H1 (cell line): ENCODE measurements at regions not wholly inside any gene's neighbourhood (a gene's known extent, or its start where the extent isn't known, plus 50 kb on each side); places are given as distances from the start of the nearest gene placed in this dataset.

ENCODE experiments used
- CTCF ChIA-PET: fragments of 300-600 bp; sonication (Branson Sonifier 250); formaldehyde crosslinking; loops from one replicate; lab custom pipeline; 2021; ENCODE audit not compliant: partially characterized antibody; lab: Charles Lee
- POLR2A ChIA-PET: fragments of 300-600 bp; sonication (Branson Sonifier 250); formaldehyde crosslinking; loops from one replicate; lab custom pipeline; 2021; ENCODE audit warnings: inconsistent platforms; ENCODE audit not compliant: partially characterized antibody; lab: Charles Lee
- DNase-seq, 2 experiments: peaks; one replicate each; pipeline versions ENCODE4 v3.0.0 to v3.0.0-alpha.2; 2010 to 2022; ENCODE audit warnings: low spot score in 2 of 2, low read depth in 1 of 2, mixed read lengths in 1 of 2
- FAIRE-seq: peaks from 2 replicates; lab custom pipeline; 2011; peaks lifted over from hg19 to GRCh38; lab: Jason Lieb, UNC
- H2AFZ ChIP-seq: 2 replicates; pipeline ENCODE4 v1.8.1; 2012; ENCODE audit warnings: low read length, inconsistent platforms
- H2AK5ac ChIP-seq: 2 replicates; pipeline ENCODE4 v1.6.1; 2013; ENCODE audit warnings: low read depth, low read length
- H2BK120ac ChIP-seq: replicated peaks from 2 replicates; pipeline ENCODE3; 2013; ENCODE audit warnings: low read depth, low read length, inconsistent platforms
- H2BK12ac ChIP-seq: 2 replicates; pipeline ENCODE4 v1.6.1; 2013; ENCODE audit warnings: low read depth, low read length
- H2BK15ac ChIP-seq: 2 replicates; pipeline ENCODE4 v1.6.1; 2013; ENCODE audit warnings: low read length
- H2BK20ac ChIP-seq: 2 replicates; pipeline ENCODE4 v1.6.1; 2013; ENCODE audit warnings: low read length
- H2BK5ac ChIP-seq: 2 replicates; pipeline ENCODE4 v1.6.1; 2013; ENCODE audit warnings: low read depth, low read length
- H3K14ac ChIP-seq: 2 replicates; pipeline ENCODE4 v1.6.1; 2013; ENCODE audit warnings: inconsistent platforms; ENCODE audit not compliant: insufficient read length
- H3K18ac ChIP-seq: 2 replicates; pipeline ENCODE4 v1.6.1; 2013; ENCODE audit warnings: low read length; ENCODE audit errors: extremely low read depth
- H3K23ac ChIP-seq: 2 replicates; pipeline ENCODE4 v1.6.1; 2013; ENCODE audit warnings: inconsistent platforms; ENCODE audit not compliant: insufficient read length
- H3K23me2 ChIP-seq: 2 replicates; pipeline ENCODE4 v1.6.1; 2013; ENCODE audit warnings: low read depth, low read length
- H3K27ac ChIP-seq: 2 replicates; pipeline ENCODE4 v1.6.1; 2011; ENCODE audit warnings: low read depth, low read length, inconsistent platforms
- H3K27me3 ChIP-seq, 4 experiments: replicated peaks in 1 of 4; 1 replicate in 1 of 4; 2 replicates in 3 of 4; pipeline versions ENCODE4 v1.6.1 to v1.8.1; 2011 to 2013; ENCODE audit warnings: low read length in 3 of 4, mild to moderate bottlenecking in 3 of 4, inconsistent platforms in 2 of 4, mixed read lengths in 2 of 4, moderate library complexity in 1 of 4; ENCODE audit not compliant: control insufficient read depth in 3 of 4, insufficient read depth in 3 of 4; ENCODE audit errors: extremely low read depth in 1 of 4
- H3K36me3 ChIP-seq, 4 experiments: 2 replicates each; pipeline versions ENCODE4 v1.6.1 to v1.8.1; 2011 to 2013; ENCODE audit warnings: mild to moderate bottlenecking in 4 of 4, low read length in 3 of 4, moderate library complexity in 2 of 4, control low read depth in 1 of 4, inconsistent platforms in 1 of 4; ENCODE audit not compliant: insufficient read depth in 4 of 4, control insufficient read depth in 2 of 4
- H3K4ac ChIP-seq: replicated peaks from 2 replicates; pipeline ENCODE3; 2013; ENCODE audit warnings: low read length, low read depth, mixed read lengths, inconsistent platforms; ENCODE audit not compliant: insufficient read length
- H3K4me1 ChIP-seq, 4 experiments: replicated peaks in 1 of 4; 1 replicate in 1 of 4; 2 replicates in 3 of 4; pipeline versions ENCODE4 v1.6.1 to v1.8.1; 2011 to 2013; ENCODE audit warnings: low read length in 3 of 4, inconsistent platforms in 2 of 4, mixed read lengths in 1 of 4; ENCODE audit not compliant: insufficient read depth in 4 of 4, control insufficient read depth in 3 of 4
- H3K4me2 ChIP-seq, 2 experiments: 2 replicates each; pipeline versions ENCODE4 v1.6.1 to v1.8.1; 2011 to 2013; ENCODE audit warnings: low read depth in 2 of 2, low read length in 2 of 2, control low read depth in 1 of 2, inconsistent platforms in 1 of 2, mild to moderate bottlenecking in 1 of 2; ENCODE audit not compliant: insufficient read depth in 1 of 2
- H3K4me3 ChIP-seq, 4 experiments: fragments of 200-600, 300-600 bp in 1 of 4; sonication (generic), shearing (Covaris generic), sonication (Bioruptor Twin) in 1 of 4; 2 replicates each; pipeline versions ENCODE4 v1.5.1 to v1.8.1; 2011 to 2016; ENCODE audit warnings: low read length in 4 of 4, low read depth in 3 of 4, control low read depth in 2 of 4, inconsistent platforms in 2 of 4, mild to moderate bottlenecking in 2 of 4, mixed read lengths in 1 of 4, moderate library complexity in 1 of 4; ENCODE audit not compliant: insufficient read depth in 2 of 4; ENCODE audit errors: extremely low read depth in 1 of 4
- H3K56ac ChIP-seq: replicated peaks from 2 replicates; pipeline ENCODE3; 2013; ENCODE audit warnings: low read depth, mild to moderate bottlenecking, mixed read lengths, low read length, inconsistent platforms; ENCODE audit not compliant: insufficient read length
- H3K79me1 ChIP-seq: 2 replicates; pipeline ENCODE4 v1.6.1; 2013; ENCODE audit warnings: low read depth, low read length, control low read depth
- H3K79me2 ChIP-seq, 2 experiments: 2 replicates each; pipeline versions ENCODE4 v1.6.1 to v1.8.1; 2012 to 2013; ENCODE audit warnings: low read length in 2 of 2, mild to moderate bottlenecking in 2 of 2, inconsistent platforms in 1 of 2; ENCODE audit not compliant: insufficient read depth in 2 of 2, control insufficient read depth in 1 of 2
- H3K9ac ChIP-seq, 4 experiments: replicated peaks in 1 of 4; 1 replicate in 1 of 4; 2 replicates in 3 of 4; pipeline versions ENCODE4 v1.6.1 to v1.8.1; 2011 to 2013; ENCODE audit warnings: low read depth in 3 of 4, low read length in 3 of 4, control low read depth in 2 of 4, mild to moderate bottlenecking in 2 of 4, moderate library complexity in 2 of 4, inconsistent platforms in 1 of 4; ENCODE audit errors: extremely low read depth in 1 of 4
- H3K9me3 ChIP-seq, 2 experiments: 2 replicates each; pipeline versions ENCODE4 v1.6.1 to v1.8.1; 2012 to 2013; ENCODE audit warnings: mild to moderate bottlenecking in 2 of 2, moderate library complexity in 2 of 2, control low read depth in 1 of 2, inconsistent platforms in 1 of 2, low read depth in 1 of 2, low read length in 1 of 2, mixed read lengths in 1 of 2; ENCODE audit not compliant: insufficient read depth in 2 of 2
- H4K20me1 ChIP-seq, 2 experiments: replicated peaks in 1 of 2; 2 replicates each; pipeline versions ENCODE3 to v1.8.1; 2011 to 2013; ENCODE audit warnings: inconsistent platforms in 2 of 2, low read length in 2 of 2, mild to moderate bottlenecking in 1 of 2; ENCODE audit not compliant: insufficient read depth in 2 of 2, control insufficient read depth in 1 of 2
- H4K5ac ChIP-seq: 2 replicates; pipeline ENCODE4 v1.6.1; 2013; ENCODE audit warnings: low read length, low read depth, mixed read lengths, inconsistent platforms; ENCODE audit not compliant: insufficient read length
- H4K8ac ChIP-seq: 2 replicates; pipeline ENCODE4 v1.8.0; 2013; ENCODE audit warnings: mild to moderate bottlenecking, moderate library complexity, low read length, inconsistent platforms; ENCODE audit not compliant: insufficient read depth; ENCODE audit errors: extremely low read depth
- H4K91ac ChIP-seq: replicated peaks from 2 replicates; pipeline ENCODE3; 2013; ENCODE audit warnings: low read length, mixed read lengths, inconsistent platforms; ENCODE audit not compliant: insufficient read length
- CEBPB ChIP-seq: IDR thresholded peaks from 2 replicates; pipeline ENCODE4 v1.6.1; 2012; ENCODE audit warnings: low read depth, low read length
- EP300 ChIP-seq, 2 experiments: IDR thresholded peaks; 1 replicate in 1 of 2; 2 replicates in 1 of 2; pipeline ENCODE4 v1.6.1; 2011 to 2012; ENCODE audit warnings: low read depth in 2 of 2, low read length in 2 of 2, mild to moderate bottlenecking in 2 of 2, borderline replicate concordance in 1 of 2, inconsistent platforms in 1 of 2, moderate library complexity in 1 of 2
- JUN ChIP-seq: IDR thresholded peaks from 2 replicates; pipeline ENCODE4 v1.6.1; 2011; ENCODE audit warnings: low read depth, mild to moderate bottlenecking, improper control_type of control experiment, low read length
- NRF1 ChIP-seq: IDR thresholded peaks from 2 replicates; pipeline ENCODE4 v1.6.1; 2011; ENCODE audit warnings: mild to moderate bottlenecking, low read depth, low read length, improper control_type of control experiment
- POLR2AphosphoS5 ChIP-seq: IDR thresholded peaks from 2 replicates; pipeline ENCODE4 v1.6.1; 2011; ENCODE audit warnings: low read depth, low read length
- SIRT6 ChIP-seq: IDR thresholded peaks from one replicate; pipeline ENCODE4 v1.7.1; 2012; ENCODE audit warnings: low read length, inconsistent platforms
- SP4 ChIP-seq: IDR thresholded peaks from 2 replicates; pipeline ENCODE4 v1.6.1; 2012; ENCODE audit warnings: low read length, inconsistent platforms
- TAF7 ChIP-seq: optimal IDR thresholded peaks from 2 replicates; pipeline ENCODE3; 2011; ENCODE audit warnings: low read depth, mild to moderate bottlenecking, inconsistent platforms, low read length, moderate library complexity, borderline replicate concordance
- WGBS, 2 experiments: shearing (Covaris generic) in 1 of 2; methylation state at CpG; one replicate each; pipeline versions ENCODE4 v1.1.6 to v1.1.7; 2013 to 2015; ENCODE audit warnings: low lambda C conversion rate in 2 of 2, mixed read lengths in 2 of 2, inconsistent platforms in 1 of 2, low coverage in 1 of 2, missing lambda C conversion rate in 1 of 2; ENCODE audit not compliant: insufficient replicate concordance in 2 of 2, insufficient coverage in 1 of 2, insufficient read length in 1 of 2; ENCODE audit errors: extremely low coverage in 1 of 2, missing lambda C conversion rate in 1 of 2; 5-methylcytosine and 5-hydroxymethylcytosine counted together
- TF ChIP-seq, protein P1 (sequence below): IDR thresholded peaks from 2 replicates; pipeline ENCODE4 v1.6.1; 2012; ENCODE audit warnings: low read length, inconsistent platforms

DNA sequence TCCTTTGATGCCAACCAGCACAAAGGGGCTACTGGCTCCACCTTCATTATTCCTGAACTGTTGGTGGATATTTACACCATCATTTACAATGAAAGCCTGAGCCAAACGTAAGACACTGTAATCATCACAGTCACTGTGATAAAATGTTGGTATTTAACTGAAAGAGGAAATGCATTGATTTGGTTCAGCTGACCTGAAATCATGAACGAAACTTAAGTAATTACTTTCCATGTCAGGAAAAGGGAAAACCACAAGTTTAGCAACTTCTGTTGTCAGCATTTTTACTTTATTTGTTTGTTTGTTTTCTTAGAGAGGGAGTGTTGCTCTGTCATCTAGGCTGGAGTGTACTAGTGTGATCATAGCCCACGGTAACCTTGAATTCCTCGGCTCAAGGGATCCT is 247.8 kb upstream of the FAM47A start:
- H3K4me1 ChIP-seq, result no peaks in the 10 kb centered on the region
- H3K36me3 ChIP-seq, result no peaks in the 10 kb centered on the region
- H3K79me1 ChIP-seq, result no peaks in the 10 kb centered on the region
- no peak overlapping the region for H4K5ac ChIP-seq
- ChIA-PET CTCF (no interaction called here), POLR2A (no interaction called here)
- no peak overlapping the region for H4K91ac ChIP-seq
- no peak overlapping the region for H3K4ac ChIP-seq
- H3K27me3 ChIP-seq, result no peaks in the 10 kb centered on the region
- H2AFZ ChIP-seq, result no peak overlapping the region
- WGBS, 2 experiments, result 77% methylated on average over 3 of the region's 4 CpGs; no CpG with 5 or more reads in 1 of the 2 experiments
- no peak overlapping the region for H3K4me3 ChIP-seq
- H3K18ac ChIP-seq, result no peak overlapping the region
- no peak overlapping the region for H3K23ac ChIP-seq
- H3K14ac ChIP-seq, result no peak overlapping the region
- no peak overlapping the region for H2BK15ac ChIP-seq
- no peak overlapping the region for H2BK12ac ChIP-seq
- no peak overlapping the region for H2BK20ac ChIP-seq
- no peaks in the 10 kb centered on the region for H3K23me2 ChIP-seq
- no peaks in the 10 kb centered on the region for H3K79me2 ChIP-seq
- FAIRE-seq (no peak), DNase-seq (no peak)
- no peak overlapping the region for H2BK5ac ChIP-seq
- H4K20me1 ChIP-seq, result no peaks in the 10 kb centered on the region
- no peak overlapping the region for H3K9ac ChIP-seq
- no peak overlapping the region for H3K27ac ChIP-seq
- H3K56ac ChIP-seq, result no peak overlapping the region
- no peak overlapping the region for H2AK5ac ChIP-seq
- no peak overlapping the region for H4K8ac ChIP-seq
- H2BK120ac ChIP-seq, result no peak overlapping the region
- no peak overlapping the region for H3K4me2 ChIP-seq
- no peaks in the 10 kb centered on the region for H3K9me3 ChIP-seq
- TF ChIP-seq, protein P1, sequence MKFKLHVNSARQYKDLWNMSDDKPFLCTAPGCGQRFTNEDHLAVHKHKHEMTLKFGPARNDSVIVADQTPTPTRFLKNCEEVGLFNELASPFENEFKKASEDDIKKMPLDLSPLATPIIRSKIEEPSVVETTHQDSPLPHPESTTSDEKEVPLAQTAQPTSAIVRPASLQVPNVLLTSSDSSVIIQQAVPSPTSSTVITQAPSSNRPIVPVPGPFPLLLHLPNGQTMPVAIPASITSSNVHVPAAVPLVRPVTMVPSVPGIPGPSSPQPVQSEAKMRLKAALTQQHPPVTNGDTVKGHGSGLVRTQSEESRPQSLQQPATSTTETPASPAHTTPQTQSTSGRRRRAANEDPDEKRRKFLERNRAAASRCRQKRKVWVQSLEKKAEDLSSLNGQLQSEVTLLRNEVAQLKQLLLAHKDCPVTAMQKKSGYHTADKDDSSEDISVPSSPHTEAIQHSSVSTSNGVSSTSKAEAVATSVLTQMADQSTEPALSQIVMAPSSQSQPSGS, result no peak
- no peak for TF ChIP-seq SIRT6
- TF ChIP-seq TAF7, result no peak
- TF ChIP-seq NRF1, result no peak
- no peak for TF ChIP-seq EP300 (IDR thresholded peaks at IDR 0.05; ENCODE audit: borderline replicate concordance in 1 of 2, low read depth in 2 of 2, low read length in 2 of 2)
- TF ChIP-seq POLR2AphosphoS5, result no peak
- TF ChIP-seq CEBPB, result no peak
- TF ChIP-seq JUN, result no peak
- TF ChIP-seq SP4, result no peak
